A673 (cell line): ENCODE measurements at regions not wholly inside any gene's neighbourhood (a gene's known extent, or its start where the extent isn't known, plus 50 kb on each side); places are given as distances from the start of the nearest gene placed in this dataset.

Experiments used
- BruUV-seq: library from RNA; stranded (reverse); fragments of 400-500 nt; replicated peaks from 2 replicates; lab custom pipeline; 2021; lab: Mats Ljungman, UMichigan
- CTCF ChIA-PET: fragments of 300-600 bp; sonication (Branson Sonifier 250); formaldehyde crosslinking; loops from one replicate; lab custom pipeline; 2022; ENCODE audit warnings: antibody characterized with exemption; lab: Charles Lee
- POLR2A ChIA-PET: fragments of 300-600 bp; sonication (Branson Sonifier 250); formaldehyde crosslinking; loops from one replicate; lab custom pipeline; 2022; ENCODE audit warnings: antibody characterized with exemption; ENCODE audit not compliant: low non-redundant PET; lab: Charles Lee
- DNase-seq: peaks from one replicate; pipeline ENCODE4 v3.0.0-alpha.2; 2015; ENCODE audit warnings: low spot score
- H3K27ac ChIP-seq: fragments of 200-600 bp; sonication (generic); 2 replicates; pipeline ENCODE4 v1.5.1; 2016; ENCODE audit warnings: mixed run types, low read depth, mild to moderate bottlenecking, mixed read lengths, antibody characterized with exemption, low read length; ENCODE audit not compliant: poor library complexity, severe bottlenecking
- H3K27me3 ChIP-seq: fragments of 200-600 bp; sonication (generic); replicated peaks from 2 replicates; pipeline ENCODE4 v1.6.1; 2017; ENCODE audit warnings: mixed run types, low read depth, mild to moderate bottlenecking, mixed read lengths, antibody characterized with exemption, low read length; ENCODE audit not compliant: insufficient read depth, poor library complexity
- H3K36me3 ChIP-seq: fragments of 200-600 bp; sonication (generic); 2 replicates; pipeline ENCODE4 v1.6.1; 2016; ENCODE audit warnings: mixed run types, mild to moderate bottlenecking, mixed read lengths, antibody characterized with exemption, low read length; ENCODE audit not compliant: insufficient read depth, poor library complexity, severe bottlenecking
- H3K4me1 ChIP-seq: fragments of 200-600 bp; sonication (generic); 2 replicates; pipeline ENCODE4 v1.6.1; 2017; ENCODE audit warnings: mixed run types, mild to moderate bottlenecking, mixed read lengths, antibody characterized with exemption, low read length; ENCODE audit not compliant: insufficient read depth, poor library complexity, severe bottlenecking
- H3K4me3 ChIP-seq: fragments of 200-600 bp; sonication (generic); 2 replicates; pipeline ENCODE4 v1.5.1; 2016; ENCODE audit warnings: low read depth, mixed run types, mild to moderate bottlenecking, mixed read lengths, low read length; ENCODE audit not compliant: poor library complexity, severe bottlenecking
- H3K9me3 ChIP-seq: fragments of 200-600 bp; sonication (generic); 2 replicates; pipeline ENCODE4 v1.6.1; 2016; ENCODE audit warnings: mixed run types, low read depth, mild to moderate bottlenecking, mixed read lengths, antibody characterized with exemption, low read length; ENCODE audit not compliant: poor library complexity, severe bottlenecking
- CTCF ChIP-seq: fragments of 300-800, 200-600 bp; sonication (generic); conservative IDR thresholded peaks from 2 replicates; pipeline ENCODE4 v1.5.1; 2017; ENCODE audit warnings: low read depth, mild to moderate bottlenecking, antibody characterized with exemption, low read length, moderate library complexity, mixed read lengths
- EZH2 ChIP-seq: fragments of 200-600 bp; sonication (generic); IDR thresholded peaks from 2 replicates; pipeline ENCODE4 v1.6.1; 2017; ENCODE audit warnings: borderline replicate concordance, low read depth, mild to moderate bottlenecking, mixed read lengths, antibody characterized with exemption, low read length; ENCODE audit not compliant: poor library complexity, severe bottlenecking
- intact Hi-C: fragments of 100-400 bp; cut with micrococcal nuclease; formaldehyde crosslinking; loops from one replicate; pipeline ENCODE4 v1.10.0; 2022; ENCODE audit not compliant: unreplicated experiment

DNA sequence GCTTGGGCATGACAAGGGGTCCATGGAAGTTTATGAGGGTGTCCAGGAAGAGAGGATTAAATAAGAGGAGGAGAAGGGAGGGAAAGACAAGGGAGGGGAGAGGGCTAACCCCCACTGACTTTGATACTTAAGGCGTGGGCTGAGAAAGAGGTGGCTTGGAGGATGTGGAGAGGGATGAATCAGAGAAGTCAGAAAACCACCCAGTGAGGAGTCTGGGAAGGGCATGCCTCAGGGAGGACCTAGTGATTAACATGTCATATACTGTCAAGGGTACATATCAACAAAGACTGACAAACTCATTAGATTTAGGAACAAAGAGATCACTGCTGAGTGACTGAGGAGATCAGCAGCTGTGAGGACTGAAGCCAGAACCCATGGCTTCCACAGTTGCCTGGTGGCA is 145.4 kb downstream of the IRX5 start:
- no peak overlapping the region for H3K27ac ChIP-seq
- TF ChIP-seq EZH2 (no peak), CTCF (no peak)
- ChIA-PET CTCF (no interaction called here), POLR2A (no interaction called here)
- BruUV-seq = no TSS peak
- intact Hi-C loops = no loop called here
- DNase-seq = no peak
- no peak overlapping the region for H3K4me3 ChIP-seq
- no peaks in the 10 kb centered on the region for H3K27me3 ChIP-seq
- no peaks in the 10 kb centered on the region for H3K36me3 ChIP-seq
- no peaks in the 10 kb centered on the region for H3K9me3 ChIP-seq
- no peaks in the 10 kb centered on the region for H3K4me1 ChIP-seq

DNA sequence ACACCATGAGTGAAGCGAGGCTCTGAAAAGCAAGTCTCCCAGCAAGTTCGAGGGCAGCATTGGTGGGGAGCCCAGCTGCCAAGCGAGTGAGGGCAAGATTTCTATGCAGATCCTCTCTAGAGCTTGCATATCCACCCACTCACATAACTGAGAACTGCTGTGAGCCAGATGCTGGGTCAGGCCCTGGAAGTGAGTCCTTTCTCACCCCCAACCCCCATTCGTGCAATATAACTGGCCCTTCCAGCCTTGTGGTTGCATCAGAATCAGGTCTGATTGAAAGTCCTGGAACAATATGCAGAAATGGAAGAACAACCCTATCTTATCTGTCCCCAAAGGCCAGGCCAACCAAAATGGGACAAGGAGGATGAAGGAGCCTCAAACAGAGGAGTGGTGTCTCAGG is 146.6 kb downstream of the IRX5 start:
- no peaks in the 10 kb centered on the region for H3K36me3 ChIP-seq
- CTCF ChIA-PET = no interaction called here

DNA sequence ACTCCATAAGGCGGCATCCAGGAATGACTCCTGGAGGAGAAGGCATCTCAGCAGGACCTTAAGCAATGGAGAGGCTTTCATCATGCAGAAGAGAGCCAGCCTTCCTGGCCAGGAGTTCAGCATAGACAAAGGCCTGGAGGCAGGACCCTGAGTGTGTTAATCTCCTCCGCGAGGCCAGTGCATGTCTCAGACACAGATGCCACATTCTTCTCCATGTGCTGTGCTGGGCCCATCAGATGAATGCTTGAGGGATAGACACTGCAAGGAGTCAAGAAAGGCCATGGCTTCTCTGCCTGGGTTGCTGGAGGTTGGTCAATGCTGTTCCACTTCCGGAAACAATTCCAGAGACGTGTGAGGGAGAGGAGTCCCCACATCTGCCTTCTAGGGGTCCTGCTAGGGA is 147.5 kb downstream of the IRX5 start:
- TF ChIP-seq EZH2 = no peak
- TF ChIP-seq CTCF = no peak
- intact Hi-C loops = no loop called here
- Histone ChIP-seq H3K27ac (no peak overlapping the region), H3K4me1 (no peaks in the 10 kb centered on the region), H3K9me3 (no peaks in the 10 kb centered on the region), H3K36me3 (no peaks in the 10 kb centered on the region), H3K4me3 (no peak overlapping the region), H3K27me3 (no peaks in the 10 kb centered on the region)
- BruUV-seq = no TSS peak
- ChIA-PET POLR2A (no interaction called here), CTCF (no interaction called here)
- DNase-seq = no peak

More for the DNA sequence above, 146.6 kb downstream of the IRX5 start:
- POLR2A ChIA-PET = no interaction called here
- DNase-seq = no peak
- Histone ChIP-seq H3K4me1 (no peaks in the 10 kb centered on the region), H3K27ac (no peak overlapping the region), H3K9me3 (no peaks in the 10 kb centered on the region), H3K4me3 (no peak overlapping the region), H3K27me3 (no peaks in the 10 kb centered on the region)
- intact Hi-C loops = no loop called here
- TF ChIP-seq CTCF (no peak), EZH2 (no peak)
- BruUV-seq = no TSS peak
